ENCODE measurements at regions not wholly inside any gene's neighbourhood (a gene's known extent, or its start where the extent isn't known, plus 50 kb on each side); places are given as distances from the start of the nearest gene placed in this dataset.

GRCh38 chr4:37745946-37746345 is 59.8 kb upstream of the RELL1 start:
- no peaks in the 10 kb centered on the region for H3K36me3 ChIP-seq (ENCODE audit: low read depth)

DNA sequence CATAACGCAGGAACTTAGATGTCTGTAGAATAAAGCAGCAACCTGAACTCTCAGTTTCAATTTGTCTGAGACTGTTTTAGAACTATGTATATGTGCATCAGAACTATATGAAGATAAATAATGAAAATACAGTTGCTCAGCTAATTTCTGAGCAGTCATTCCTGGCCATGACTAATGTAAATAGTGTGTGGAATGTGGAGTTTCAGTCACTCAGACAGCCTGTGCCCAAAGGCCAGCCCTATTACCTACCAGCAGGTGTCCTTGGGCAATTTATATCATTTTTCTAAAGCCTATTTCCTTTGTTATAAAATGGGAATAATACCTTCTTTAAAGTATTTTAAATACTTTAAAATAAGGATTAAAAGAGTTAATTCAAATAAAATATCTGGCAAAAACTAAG is 56.0 kb upstream of the RELL1 start:
- H3K79me2 ChIP-seq (ENCODE audit: low read depth): no peaks in the 10 kb centered on the region
- TF ChIP-seq EZH2 (IDR thresholded peaks at IDR 0.05; ENCODE audit: low read depth) (no peak), CTCF (conservative IDR thresholded peaks at IDR 0.05) (peak; percentile 39; the same call in 1 of the 2 replicates)
- ChIA-PET CTCF (interaction anchor here (0.6 kb wide), 1 partner anchor 1126 kb away, joined by 3 read pairs; no protein-coding TSS in a partner anchor), POLR2A (ENCODE audit: unreplicated experiment) (interaction anchor here (0.6 to 0.7 kb wide), 2 partner anchors 32 to 839 kb away, joined by 3 to 5 read pairs; no protein-coding TSS in a partner anchor)
- H3K27ac ChIP-seq: peak overlapping the region; percentile 54
- H3K36me3 ChIP-seq (ENCODE audit: low read depth): no peaks in the 10 kb centered on the region
- no TSS peak for BruUV-seq (replicated peaks)
- H4K20me1 ChIP-seq (ENCODE audit: insufficient read depth): no peaks in the 10 kb centered on the region
- H3K9me3 ChIP-seq (ENCODE audit: insufficient read depth, low read depth): no peaks in the 10 kb centered on the region
- no peaks in the 10 kb centered on the region for H3K9me2 ChIP-seq (ENCODE audit: insufficient read depth)
- H3K27me3 ChIP-seq (ENCODE audit: insufficient read depth, low read depth): no peaks in the 10 kb centered on the region
- peak; percentile 31 to 75 for DNase-seq
- H3K4me2 ChIP-seq: peak overlapping the region; percentile 51
- H3K4me1 ChIP-seq (replicated peaks; ENCODE audit: insufficient read depth): peaks cover 15% of the 10 kb centered on the region
- H2AFZ ChIP-seq: no peak overlapping the region
- H3F3A ChIP-seq (ENCODE audit: insufficient read depth, low read depth): peaks cover 11% of the 10 kb centered on the region; the same call in 1 of the 2 replicates
- H3K4me3 ChIP-seq: no peak overlapping the region
- intact Hi-C loops (cut with micrococcal nuclease; ENCODE audit: unreplicated experiment): no loop called here

More at GRCh38 chr4:37745946-37746345, 59.8 kb upstream of the RELL1 start:
- POLR2A ChIA-PET (ENCODE audit: unreplicated experiment): no interaction called here
- intact Hi-C loops (cut with micrococcal nuclease; ENCODE audit: unreplicated experiment): no loop called here
- Histone ChIP-seq H3K9me3 (ENCODE audit: insufficient read depth, low read depth) (no peaks in the 10 kb centered on the region), H3K4me1 (replicated peaks; ENCODE audit: insufficient read depth) (peaks cover 15% of the 10 kb centered on the region), H3K27me3 (ENCODE audit: insufficient read depth, low read depth) (no peaks in the 10 kb centered on the region), H3K79me2 (ENCODE audit: low read depth) (no peaks in the 10 kb centered on the region), H3K27ac (no peak overlapping the region), H3K9me2 (ENCODE audit: insufficient read depth) (no peaks in the 10 kb centered on the region), H3F3A (ENCODE audit: insufficient read depth, low read depth) (peaks cover 11% of the 10 kb centered on the region; the same call in 1 of the 2 replicates), H3K4me2 (no peak overlapping the region), H2AFZ (no peak overlapping the region), H3K4me3 (no peak overlapping the region), H4K20me1 (ENCODE audit: insufficient read depth) (no peaks in the 10 kb centered on the region)
- TF ChIP-seq EZH2 (IDR thresholded peaks at IDR 0.05; ENCODE audit: low read depth): no peak
- BruUV-seq (replicated peaks): no TSS peak
- CTCF ChIA-PET: no interaction called here
- no peak for DNase-seq

- H3K4me2 ChIP-seq: peak overlapping the region; percentile 51
- no peak for DNase-seq
- no TSS peak for BruUV-seq (replicated peaks)
Observed at GRCh38 chr4:37741564-37741963, 55.4 kb upstream of the RELL1 start.

More at GRCh38 chr4:37741564-37741963, 55.4 kb upstream of the RELL1 start:
- Histone ChIP-seq H3K4me1 (replicated peaks; ENCODE audit: insufficient read depth) (peaks cover 15% of the 10 kb centered on the region), H4K20me1 (ENCODE audit: insufficient read depth) (no peaks in the 10 kb centered on the region), H2AFZ (no peak overlapping the region), H3K79me2 (ENCODE audit: low read depth) (no peaks in the 10 kb centered on the region), H3K9me3 (ENCODE audit: insufficient read depth, low read depth) (no peaks in the 10 kb centered on the region), H3K36me3 (ENCODE audit: low read depth) (no peaks in the 10 kb centered on the region), H3K9me2 (ENCODE audit: insufficient read depth) (no peaks in the 10 kb centered on the region), H3K27ac (peak overlapping the region; percentile 54), H3K27me3 (ENCODE audit: insufficient read depth, low read depth) (no peaks in the 10 kb centered on the region), H3F3A (ENCODE audit: insufficient read depth, low read depth) (peaks cover 11% of the 10 kb centered on the region; the same call in 1 of the 2 replicates), H3K4me3 (no peak overlapping the region)
- ChIA-PET POLR2A (ENCODE audit: unreplicated experiment) (interaction anchor here (0.7 kb wide), 1 partner anchor 31 kb away, joined by 5 read pairs; no protein-coding TSS in a partner anchor), CTCF (no interaction called here)
- intact Hi-C loops (cut with micrococcal nuclease; ENCODE audit: unreplicated experiment): no loop called here
- TF ChIP-seq CTCF (conservative IDR thresholded peaks at IDR 0.05): no peak
- TF ChIP-seq EZH2 (IDR thresholded peaks at IDR 0.05; ENCODE audit: low read depth): no peak

Measured in PC-9 (cell line).